A673 (cell line): ENCODE measurements at regions not wholly inside any gene's neighbourhood (a gene's known extent, or its start where the extent isn't known, plus 50 kb on each side); places are given as distances from the start of the nearest gene placed in this dataset.

Source experiments
- EZH2 ChIP-seq: fragments of 200-600 bp; sonication (generic); IDR thresholded peaks from 2 replicates; pipeline ENCODE4 v1.6.1; 2017; ENCODE audit warnings: borderline replicate concordance, low read depth, mild to moderate bottlenecking, mixed read lengths, antibody characterized with exemption, low read length; ENCODE audit not compliant: poor library complexity, severe bottlenecking
- TF ChIP-seq, protein P1 (sequence below): fragments of 300-800, 200-600 bp; sonication (generic); conservative IDR thresholded peaks from 2 replicates; pipeline ENCODE4 v1.5.1; 2017; ENCODE audit warnings: low read depth, mild to moderate bottlenecking, antibody characterized with exemption, low read length, moderate library complexity, mixed read lengths

DNA sequence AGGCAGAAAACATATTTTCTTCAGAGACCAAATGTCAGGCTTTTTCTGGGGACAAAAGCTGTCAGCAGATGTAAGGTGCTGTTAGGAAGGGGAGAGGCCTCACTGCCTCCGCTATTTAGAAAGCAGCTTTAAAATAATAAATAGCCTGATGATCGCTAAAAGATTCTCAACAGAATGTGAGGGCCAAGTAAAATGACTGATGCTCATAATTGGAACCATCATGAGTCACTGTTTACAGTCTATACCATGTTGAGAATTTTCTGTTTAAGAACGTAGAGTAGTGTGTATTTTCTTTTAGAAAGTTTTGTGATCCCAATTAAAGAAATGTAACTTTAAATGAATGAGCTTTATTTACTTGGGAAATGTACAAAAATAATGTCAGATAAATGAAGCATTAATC lies 220.0 kb downstream of the CLIC5 start:
- TF ChIP-seq, protein P1, sequence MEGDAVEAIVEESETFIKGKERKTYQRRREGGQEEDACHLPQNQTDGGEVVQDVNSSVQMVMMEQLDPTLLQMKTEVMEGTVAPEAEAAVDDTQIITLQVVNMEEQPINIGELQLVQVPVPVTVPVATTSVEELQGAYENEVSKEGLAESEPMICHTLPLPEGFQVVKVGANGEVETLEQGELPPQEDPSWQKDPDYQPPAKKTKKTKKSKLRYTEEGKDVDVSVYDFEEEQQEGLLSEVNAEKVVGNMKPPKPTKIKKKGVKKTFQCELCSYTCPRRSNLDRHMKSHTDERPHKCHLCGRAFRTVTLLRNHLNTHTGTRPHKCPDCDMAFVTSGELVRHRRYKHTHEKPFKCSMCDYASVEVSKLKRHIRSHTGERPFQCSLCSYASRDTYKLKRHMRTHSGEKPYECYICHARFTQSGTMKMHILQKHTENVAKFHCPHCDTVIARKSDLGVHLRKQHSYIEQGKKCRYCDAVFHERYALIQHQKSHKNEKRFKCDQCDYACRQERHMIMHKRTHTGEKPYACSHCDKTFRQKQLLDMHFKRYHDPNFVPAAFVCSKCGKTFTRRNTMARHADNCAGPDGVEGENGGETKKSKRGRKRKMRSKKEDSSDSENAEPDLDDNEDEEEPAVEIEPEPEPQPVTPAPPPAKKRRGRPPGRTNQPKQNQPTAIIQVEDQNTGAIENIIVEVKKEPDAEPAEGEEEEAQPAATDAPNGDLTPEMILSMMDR, result no peak
- TF ChIP-seq EZH2, result no peak
